MM.1S (cell line): ENCODE measurements at regions not wholly inside any gene's neighbourhood (a gene's known extent, or its start where the extent isn't known, plus 50 kb on each side); places are given as distances from the start of the nearest gene placed in this dataset.

Experiments used
- EZH2 ChIP-seq: fragments of 300-600 bp; sonication (generic); optimal IDR thresholded peaks from 2 replicates; pipeline ENCODE3; 2017; ENCODE audit warnings: low read depth, mild to moderate bottlenecking, antibody characterized with exemption, low read length, mixed read lengths
- EZH2phosphoT487 ChIP-seq: fragments of 300-600 bp; sonication (generic); IDR thresholded peaks from 2 replicates; pipeline ENCODE4 v1.6.1; 2018; ENCODE audit warnings: antibody characterized with exemption, low read length

- TF ChIP-seq EZH2, result no peak
- TF ChIP-seq EZH2phosphoT487, result no peak
These were observed 126.9 kb upstream of the TRIB2 start for GRCh38 chr2:12589802-12590320.
